ACC112 (cell line): ENCODE measurements at regions not wholly inside any gene's neighbourhood (a gene's known extent, or its start where the extent isn't known, plus 50 kb on each side); places are given as distances from the start of the nearest gene placed in this dataset.

ENCODE experiments used
- H2AFZ ChIP-seq: fragments of 200-600 bp; sonication (generic); one replicate; pipeline ENCODE4 v1.6.0; 2017; ENCODE audit warnings: antibody characterized with exemption, low read length; ENCODE audit not compliant: unreplicated experiment
- H3K27ac ChIP-seq: fragments of 200-600 bp; sonication (generic); 2 replicates; pipeline ENCODE4 v1.5.1; 2014; ENCODE audit warnings: low read depth, mild to moderate bottlenecking, antibody characterized with exemption, low read length, moderate library complexity
- H3K27me3 ChIP-seq: fragments of 200-600 bp; sonication (generic); 2 replicates; pipeline ENCODE4 v1.6.1; 2014; ENCODE audit warnings: mild to moderate bottlenecking, antibody characterized with exemption, low read length, moderate library complexity, mixed read lengths; ENCODE audit not compliant: insufficient read depth
- H3K36me3 ChIP-seq: fragments of 200-600 bp; sonication (generic); 2 replicates; pipeline ENCODE4 v1.6.1; 2016; ENCODE audit warnings: mild to moderate bottlenecking, antibody characterized with exemption, low read length, moderate library complexity, mixed read lengths; ENCODE audit not compliant: insufficient read depth
- H3K4me1 ChIP-seq: fragments of 200-600 bp; sonication (generic); one replicate; pipeline ENCODE4 v1.6.1; 2016; ENCODE audit warnings: low read length, mixed read lengths; ENCODE audit not compliant: insufficient read depth, unreplicated experiment, control insufficient read depth
- H3K4me3 ChIP-seq: fragments of 200-600 bp; sonication (generic); 2 replicates; pipeline ENCODE4 v1.5.1; 2014; ENCODE audit warnings: mild to moderate bottlenecking, low read depth, low read length
- H3K79me2 ChIP-seq: fragments of 200-600 bp; sonication (generic); one replicate; pipeline ENCODE4 v1.6.0; 2016; ENCODE audit warnings: low read length; ENCODE audit not compliant: control insufficient read depth, unreplicated experiment, insufficient read depth

DNA sequence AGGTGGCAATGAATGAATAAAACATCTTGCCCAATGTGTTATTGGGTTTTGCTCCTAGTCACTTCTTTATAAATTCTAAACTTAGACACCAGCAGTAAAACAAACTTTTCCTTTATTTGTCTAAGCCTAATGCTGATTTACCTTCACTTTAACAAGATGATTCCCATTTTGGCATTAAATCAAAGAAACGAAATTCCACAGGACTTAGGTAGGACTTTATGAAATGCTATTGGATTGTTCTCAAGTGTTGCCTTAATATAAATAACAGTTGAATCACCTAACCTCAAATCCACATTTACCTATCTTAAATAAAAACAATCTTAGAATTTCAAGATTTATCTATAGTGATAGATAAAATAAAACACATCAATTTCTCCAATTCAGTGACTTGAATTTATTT lies 831.8 kb downstream of the EPHA7 start:
- Histone ChIP-seq H3K79me2 (no peaks in the 10 kb centered on the region), H3K4me1 (no peaks in the 10 kb centered on the region), H3K36me3 (no peaks in the 10 kb centered on the region), H3K27ac (no peak overlapping the region), H2AFZ (no peak overlapping the region), H3K27me3 (no peaks in the 10 kb centered on the region), H3K4me3 (no peak overlapping the region)

DNA sequence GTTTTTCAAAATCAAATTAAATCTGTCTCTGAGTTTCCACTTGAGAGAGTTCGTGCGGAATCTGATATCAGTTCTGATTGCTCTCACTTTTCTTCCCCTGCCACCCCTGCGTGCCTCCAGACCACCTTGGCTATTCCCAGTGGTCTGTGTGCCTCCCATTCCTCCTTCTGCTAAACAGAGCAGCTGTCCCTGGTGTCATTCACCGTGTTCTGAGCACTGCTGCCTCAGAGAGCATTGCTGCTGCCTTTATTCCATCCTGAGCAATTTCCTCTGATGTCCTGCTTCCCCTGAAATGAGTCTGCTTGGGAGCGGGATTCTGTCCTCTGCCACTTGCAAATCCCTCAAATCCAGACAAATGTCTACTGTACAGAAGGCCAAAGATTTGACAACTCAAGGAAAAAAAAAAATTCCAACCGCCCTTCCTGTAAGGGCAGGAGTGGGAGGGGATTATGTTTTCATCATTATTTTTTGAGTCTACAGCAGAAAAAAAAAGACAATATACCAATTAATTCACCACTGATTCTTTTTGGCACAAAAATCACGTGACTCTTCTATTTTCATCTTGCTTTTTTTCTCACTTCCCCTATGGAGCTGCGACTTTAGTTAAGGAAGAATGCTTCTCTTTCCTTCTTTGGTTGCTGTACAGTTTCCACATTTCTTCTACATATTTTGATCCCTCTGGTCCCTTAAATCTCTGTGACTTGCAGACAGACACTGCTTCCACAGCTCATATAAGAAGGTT lies 833.0 kb downstream of the EPHA7 start:
- Histone ChIP-seq H3K27me3 (no peaks in the 10 kb centered on the region), H3K79me2 (no peaks in the 10 kb centered on the region), H3K4me3 (no peak overlapping the region), H3K27ac (no peak overlapping the region), H2AFZ (no peak overlapping the region), H3K4me1 (no peaks in the 10 kb centered on the region), H3K36me3 (no peaks in the 10 kb centered on the region)

GRCh38 chr6:92582211-92582610 lies 837.1 kb downstream of the EPHA7 start:
- no peaks in the 10 kb centered on the region for H3K27me3 ChIP-seq
- no peak overlapping the region for H3K4me3 ChIP-seq
- no peak overlapping the region for H2AFZ ChIP-seq
- no peaks in the 10 kb centered on the region for H3K36me3 ChIP-seq
- H3K4me1 ChIP-seq, result no peaks in the 10 kb centered on the region
- H3K27ac ChIP-seq, result no peak overlapping the region
- no peaks in the 10 kb centered on the region for H3K79me2 ChIP-seq

DNA sequence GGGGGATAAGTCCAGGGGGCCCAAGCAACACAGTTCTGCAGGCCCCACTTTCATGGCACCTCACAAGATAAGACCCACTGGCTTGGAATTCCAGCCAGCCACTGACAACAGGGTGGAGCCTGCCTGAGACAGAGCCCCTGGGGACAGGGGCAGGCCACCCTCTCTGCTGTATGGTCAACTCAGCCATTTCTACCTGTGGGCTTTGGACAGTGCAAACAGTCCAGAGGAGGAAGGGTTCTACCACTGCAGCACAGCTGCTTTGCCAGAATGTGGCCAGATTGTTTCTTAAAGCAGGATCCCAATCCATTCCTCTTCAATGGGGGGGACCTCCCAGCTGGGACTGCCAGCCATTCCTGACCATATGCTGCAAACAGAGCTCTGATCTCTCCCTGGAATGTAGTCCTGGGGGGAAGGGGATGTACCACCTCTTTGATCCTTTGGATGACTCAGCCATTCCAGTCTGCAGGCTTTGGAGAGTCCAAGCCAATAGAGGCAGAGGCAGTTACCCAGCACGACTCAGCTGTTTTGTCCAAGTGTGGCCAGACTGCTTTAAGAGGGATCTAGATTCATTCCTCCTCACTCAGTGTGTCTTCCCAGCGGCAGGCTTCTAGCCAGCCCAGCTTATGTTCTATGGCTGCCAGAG lies 842.2 kb downstream of the EPHA7 start:
- Histone ChIP-seq H3K27me3 (no peaks in the 10 kb centered on the region), H3K79me2 (no peaks in the 10 kb centered on the region), H3K4me3 (no peak overlapping the region), H3K36me3 (no peaks in the 10 kb centered on the region), H3K27ac (no peak overlapping the region), H2AFZ (no peak overlapping the region), H3K4me1 (no peaks in the 10 kb centered on the region)

- Histone ChIP-seq H3K27ac (no peak overlapping the region), H3K4me1 (no peaks in the 10 kb centered on the region), H2AFZ (no peak overlapping the region), H3K79me2 (no peaks in the 10 kb centered on the region), H3K4me3 (no peak overlapping the region), H3K27me3 (no peaks in the 10 kb centered on the region), H3K36me3 (no peaks in the 10 kb centered on the region)
Observed at GRCh38 chr6:92568541-92568940, 850.8 kb downstream of the EPHA7 start.

DNA sequence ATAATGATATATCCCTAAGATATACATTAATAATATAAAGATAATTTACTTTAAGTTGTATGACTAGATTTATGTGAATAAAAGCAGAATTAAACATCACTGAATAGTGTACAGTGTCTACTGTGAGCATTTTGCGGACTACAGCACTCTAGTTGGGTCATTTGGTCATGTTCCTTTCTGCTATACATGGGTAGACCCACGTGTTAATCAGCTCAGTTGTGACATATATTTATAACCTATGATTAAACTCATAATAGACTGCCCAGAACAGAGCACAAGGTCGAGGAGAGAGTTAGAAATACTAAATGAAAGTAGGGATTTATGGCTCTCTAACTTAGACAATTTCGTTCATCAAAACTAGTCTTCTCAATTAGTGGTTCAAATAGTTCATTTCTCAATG lies 852.7 kb downstream of the EPHA7 start:
- H3K27ac ChIP-seq, result no peak overlapping the region
- no peak overlapping the region for H2AFZ ChIP-seq
- H3K4me1 ChIP-seq, result no peaks in the 10 kb centered on the region
- no peaks in the 10 kb centered on the region for H3K27me3 ChIP-seq
- H3K36me3 ChIP-seq, result no peaks in the 10 kb centered on the region
- no peaks in the 10 kb centered on the region for H3K79me2 ChIP-seq
- no peak overlapping the region for H3K4me3 ChIP-seq

DNA sequence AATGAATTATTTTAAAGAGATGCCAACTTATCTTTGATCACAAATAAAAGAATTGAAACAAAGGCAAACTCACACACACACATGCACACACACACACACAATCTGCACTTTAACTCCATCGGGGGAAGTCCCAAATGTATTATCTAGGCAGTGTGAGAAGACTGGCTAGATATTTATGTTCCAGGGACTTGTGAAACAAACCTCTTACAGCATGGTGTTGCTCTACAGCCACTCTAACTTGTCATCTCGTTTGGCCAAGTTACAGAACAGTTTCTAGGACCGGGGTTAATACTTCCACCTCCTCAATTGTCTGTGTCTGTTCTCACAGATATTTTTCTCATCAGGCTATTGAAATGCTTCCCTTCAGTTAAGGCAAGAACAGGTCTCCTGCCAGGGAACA lies 855.0 kb downstream of the EPHA7 start:
- H3K4me1 ChIP-seq, result no peaks in the 10 kb centered on the region
- H3K27me3 ChIP-seq, result no peaks in the 10 kb centered on the region
- no peaks in the 10 kb centered on the region for H3K79me2 ChIP-seq
- no peak overlapping the region for H2AFZ ChIP-seq
- no peak overlapping the region for H3K27ac ChIP-seq
- no peak overlapping the region for H3K4me3 ChIP-seq
- H3K36me3 ChIP-seq, result no peaks in the 10 kb centered on the region

GRCh38 chr6:92559611-92560010 lies 859.7 kb downstream of the EPHA7 start:
- H3K4me1 ChIP-seq, result no peaks in the 10 kb centered on the region
- no peak overlapping the region for H2AFZ ChIP-seq
- H3K36me3 ChIP-seq, result no peaks in the 10 kb centered on the region
- H3K4me3 ChIP-seq, result no peak overlapping the region
- H3K27ac ChIP-seq, result no peak overlapping the region
- H3K79me2 ChIP-seq, result no peaks in the 10 kb centered on the region
- no peaks in the 10 kb centered on the region for H3K27me3 ChIP-seq

GRCh38 chr6:92559003-92559402 lies 860.4 kb downstream of the EPHA7 start:
- no peak overlapping the region for H3K4me3 ChIP-seq
- H2AFZ ChIP-seq, result no peak overlapping the region
- H3K27me3 ChIP-seq, result no peaks in the 10 kb centered on the region
- no peaks in the 10 kb centered on the region for H3K36me3 ChIP-seq
- H3K79me2 ChIP-seq, result no peaks in the 10 kb centered on the region
- H3K4me1 ChIP-seq, result no peaks in the 10 kb centered on the region
- no peak overlapping the region for H3K27ac ChIP-seq

GRCh38 chr6:92550501-92550900 lies 868.9 kb downstream of the EPHA7 start:
- H2AFZ ChIP-seq, result no peak overlapping the region
- no peaks in the 10 kb centered on the region for H3K36me3 ChIP-seq
- H3K27ac ChIP-seq, result no peak overlapping the region
- no peaks in the 10 kb centered on the region for H3K27me3 ChIP-seq
- H3K4me3 ChIP-seq, result no peak overlapping the region
- no peaks in the 10 kb centered on the region for H3K79me2 ChIP-seq
- H3K4me1 ChIP-seq, result no peaks in the 10 kb centered on the region

DNA sequence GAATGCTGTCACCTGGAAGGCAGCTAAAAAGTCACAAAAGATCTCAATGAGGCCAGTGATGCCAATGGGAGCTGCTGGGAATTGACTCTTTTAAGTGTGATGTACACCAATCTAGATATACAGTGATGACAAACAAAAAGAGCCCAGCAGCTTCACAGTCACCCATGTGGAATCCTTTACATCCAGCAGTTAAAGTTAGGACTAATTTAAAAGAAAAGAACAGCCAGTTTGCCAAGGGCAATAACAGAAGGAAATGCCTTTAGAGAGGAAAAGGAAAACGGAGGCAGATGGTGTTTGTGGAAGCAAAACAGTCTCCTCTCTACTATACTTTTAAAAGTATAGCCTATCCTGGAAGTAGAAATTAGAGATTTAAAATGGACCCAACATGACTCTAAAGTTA lies 873.5 kb downstream of the EPHA7 start:
- Histone ChIP-seq H3K27ac (no peak overlapping the region), H3K36me3 (no peaks in the 10 kb centered on the region), H3K4me1 (no peaks in the 10 kb centered on the region), H3K27me3 (no peaks in the 10 kb centered on the region), H3K79me2 (no peaks in the 10 kb centered on the region), H2AFZ (no peak overlapping the region), H3K4me3 (no peak overlapping the region)
